ENCODE measurements at regions not wholly inside any gene's neighbourhood (a gene's known extent, or its start where the extent isn't known, plus 50 kb on each side); places are given as distances from the start of the nearest gene placed in this dataset.

DNA sequence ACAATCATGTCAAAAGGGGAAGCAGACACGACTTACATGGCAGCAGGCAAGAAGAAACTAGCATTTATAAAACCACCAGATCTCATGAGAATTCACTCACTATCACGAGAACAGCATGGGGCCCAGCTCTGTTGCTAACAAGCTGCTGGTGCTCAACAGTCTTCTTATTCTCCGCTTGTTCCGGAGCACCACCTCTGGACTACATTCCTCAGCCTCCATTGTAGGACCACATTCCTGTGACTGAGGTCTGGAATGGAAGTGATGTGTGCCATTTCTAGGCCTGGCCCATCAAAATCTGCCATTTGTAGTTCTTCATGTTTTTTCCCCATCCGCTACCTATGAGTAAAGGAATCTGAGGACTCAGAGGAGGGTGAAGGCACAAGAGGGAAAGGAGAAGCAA lies 111.5 kb upstream of the PTCHD1 start:
- no peak overlapping the region for H3K27ac ChIP-seq
- H3K27me3 ChIP-seq (ENCODE audit: low read depth): no peaks in the 10 kb centered on the region
- no peaks in the 10 kb centered on the region for H3K4me1 ChIP-seq
- H3K36me3 ChIP-seq: no peaks in the 10 kb centered on the region
- no peak overlapping the region for H3K4me3 ChIP-seq
- no peak for ATAC-seq
- TF ChIP-seq, protein P1, sequence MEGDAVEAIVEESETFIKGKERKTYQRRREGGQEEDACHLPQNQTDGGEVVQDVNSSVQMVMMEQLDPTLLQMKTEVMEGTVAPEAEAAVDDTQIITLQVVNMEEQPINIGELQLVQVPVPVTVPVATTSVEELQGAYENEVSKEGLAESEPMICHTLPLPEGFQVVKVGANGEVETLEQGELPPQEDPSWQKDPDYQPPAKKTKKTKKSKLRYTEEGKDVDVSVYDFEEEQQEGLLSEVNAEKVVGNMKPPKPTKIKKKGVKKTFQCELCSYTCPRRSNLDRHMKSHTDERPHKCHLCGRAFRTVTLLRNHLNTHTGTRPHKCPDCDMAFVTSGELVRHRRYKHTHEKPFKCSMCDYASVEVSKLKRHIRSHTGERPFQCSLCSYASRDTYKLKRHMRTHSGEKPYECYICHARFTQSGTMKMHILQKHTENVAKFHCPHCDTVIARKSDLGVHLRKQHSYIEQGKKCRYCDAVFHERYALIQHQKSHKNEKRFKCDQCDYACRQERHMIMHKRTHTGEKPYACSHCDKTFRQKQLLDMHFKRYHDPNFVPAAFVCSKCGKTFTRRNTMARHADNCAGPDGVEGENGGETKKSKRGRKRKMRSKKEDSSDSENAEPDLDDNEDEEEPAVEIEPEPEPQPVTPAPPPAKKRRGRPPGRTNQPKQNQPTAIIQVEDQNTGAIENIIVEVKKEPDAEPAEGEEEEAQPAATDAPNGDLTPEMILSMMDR (IDR thresholded peaks at IDR 0.05): no peak
- no peaks in the 10 kb centered on the region for H3K9me3 ChIP-seq
- DNase-seq: no peak
- intact Hi-C loops (cut with DNase I): no loop called here

DNA sequence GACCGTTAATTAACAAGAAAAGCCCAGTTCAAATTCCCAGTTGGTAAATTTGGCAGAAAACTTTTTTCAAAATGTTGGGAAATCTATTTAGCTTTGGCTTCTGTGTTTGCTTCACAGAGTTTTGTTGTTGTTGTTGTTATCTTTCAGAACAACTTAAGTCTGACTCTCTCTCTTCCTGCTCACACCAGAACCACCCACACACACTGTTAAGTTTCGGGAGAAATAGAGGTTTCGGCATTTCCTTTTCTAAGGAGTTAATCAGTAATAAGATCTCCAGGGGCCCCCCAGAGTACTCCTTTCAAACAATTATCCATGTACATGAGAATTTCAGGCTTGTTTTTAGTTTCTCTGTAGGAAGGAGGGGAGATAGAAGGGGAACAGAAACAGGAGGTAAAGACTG lies 106.2 kb upstream of the PTCHD1 start:
- intact Hi-C loops (cut with DNase I): no loop called here
- H3K4me1 ChIP-seq: no peaks in the 10 kb centered on the region
- DNase-seq (no peak), ATAC-seq (no peak)
- H3K27me3 ChIP-seq (ENCODE audit: low read depth): no peaks in the 10 kb centered on the region
- TF ChIP-seq, protein P1 (IDR thresholded peaks at IDR 0.05): no peak
- H3K27ac ChIP-seq: no peak overlapping the region
- no peak overlapping the region for H3K4me3 ChIP-seq
- H3K36me3 ChIP-seq: no peaks in the 10 kb centered on the region
- no peaks in the 10 kb centered on the region for H3K9me3 ChIP-seq

DNA sequence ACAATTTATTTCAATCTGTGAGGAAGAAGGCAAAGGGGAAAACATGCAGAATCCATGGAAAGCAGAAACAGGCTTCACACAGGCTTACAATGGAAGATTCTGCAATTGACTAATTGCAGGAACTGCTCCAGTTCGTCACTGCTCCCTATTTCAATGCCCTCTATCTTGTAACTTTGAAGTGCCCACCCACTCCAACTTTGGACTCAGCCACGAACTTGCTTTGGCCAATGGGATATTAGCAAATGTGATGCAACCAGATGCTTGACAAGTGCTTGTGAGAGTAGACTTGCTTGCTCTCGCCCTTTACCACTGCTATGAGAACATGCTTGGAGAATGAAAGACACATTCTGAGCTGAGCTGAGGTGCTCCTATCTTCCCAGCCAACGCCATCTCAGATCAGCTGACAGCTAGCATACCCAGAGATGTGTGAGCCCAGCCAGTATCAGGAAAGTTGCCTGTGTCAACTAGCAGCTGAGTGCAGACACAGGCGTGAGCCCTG lies 105.7 kb upstream of the PTCHD1 start:
- H3K4me1 ChIP-seq: no peaks in the 10 kb centered on the region
- TF ChIP-seq, protein P1 (IDR thresholded peaks at IDR 0.05): no peak
- peak; percentile 71 to 79 for ATAC-seq
- intact Hi-C loops (cut with DNase I): no loop called here
- H3K36me3 ChIP-seq: no peaks in the 10 kb centered on the region
- H3K27me3 ChIP-seq (ENCODE audit: low read depth): no peaks in the 10 kb centered on the region
- no peak overlapping the region for H3K4me3 ChIP-seq
- no peak overlapping the region for H3K27ac ChIP-seq
- DNase-seq: no peak
- no peaks in the 10 kb centered on the region for H3K9me3 ChIP-seq

DNA sequence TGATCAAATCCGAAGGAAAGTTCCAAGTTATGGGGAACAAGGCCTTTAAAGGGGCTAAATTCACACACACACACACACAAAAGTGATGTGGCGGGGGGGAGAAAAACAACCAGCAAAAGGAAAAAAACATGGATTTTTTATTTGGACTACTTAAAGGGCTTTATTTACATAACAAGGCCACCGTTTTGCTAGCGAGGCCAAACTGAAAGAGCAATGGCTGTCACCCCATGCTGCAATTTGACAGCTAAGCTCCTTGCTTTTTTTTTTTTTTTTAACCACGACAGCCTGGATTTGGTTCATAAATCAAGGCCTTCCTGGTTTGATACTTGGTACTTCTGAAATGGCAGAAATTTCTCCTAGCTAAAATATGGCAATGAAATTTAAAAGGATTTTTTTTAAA lies 99.6 kb upstream of the PTCHD1 start:
- TF ChIP-seq, protein P1 (IDR thresholded peaks at IDR 0.05): no peak
- no peaks in the 10 kb centered on the region for H3K36me3 ChIP-seq
- H3K27me3 ChIP-seq (ENCODE audit: low read depth): no peaks in the 10 kb centered on the region
- H3K9me3 ChIP-seq: no peaks in the 10 kb centered on the region
- intact Hi-C loops (cut with DNase I): no loop called here
- H3K4me3 ChIP-seq: no peak overlapping the region
- no peak overlapping the region for H3K27ac ChIP-seq
- H3K4me1 ChIP-seq: no peaks in the 10 kb centered on the region
- DNase-seq (no peak), ATAC-seq (no peak)

DNA sequence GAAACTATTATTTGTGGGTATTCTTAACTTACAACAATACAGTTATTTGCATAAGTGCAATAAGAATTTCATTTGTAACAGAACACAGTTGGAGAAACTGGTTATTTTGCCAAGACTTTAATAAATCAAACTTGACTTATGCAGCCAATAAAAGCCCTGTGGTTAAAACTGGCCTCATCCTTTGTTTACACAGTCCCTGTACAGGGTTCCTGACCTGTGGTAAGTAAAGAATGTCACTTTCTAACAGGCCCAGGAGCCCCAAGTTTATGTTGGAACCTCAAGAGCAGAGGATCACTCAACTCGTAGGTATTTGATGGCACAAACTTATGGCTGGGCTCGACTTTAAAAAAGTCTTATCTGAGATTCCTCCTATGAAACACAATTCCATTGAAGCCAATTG lies 88.6 kb upstream of the PTCHD1 start:
- Histone ChIP-seq H3K36me3 (no peaks in the 10 kb centered on the region), H3K4me3 (no peak overlapping the region), H3K27ac (no peak overlapping the region), H3K4me1 (no peaks in the 10 kb centered on the region), H3K9me3 (no peaks in the 10 kb centered on the region), H3K27me3 (ENCODE audit: low read depth) (no peaks in the 10 kb centered on the region)
- TF ChIP-seq, protein P1 (IDR thresholded peaks at IDR 0.05): no peak
- intact Hi-C loops (cut with DNase I): no loop called here
- no peak for DNase-seq
- ATAC-seq: no peak

DNA sequence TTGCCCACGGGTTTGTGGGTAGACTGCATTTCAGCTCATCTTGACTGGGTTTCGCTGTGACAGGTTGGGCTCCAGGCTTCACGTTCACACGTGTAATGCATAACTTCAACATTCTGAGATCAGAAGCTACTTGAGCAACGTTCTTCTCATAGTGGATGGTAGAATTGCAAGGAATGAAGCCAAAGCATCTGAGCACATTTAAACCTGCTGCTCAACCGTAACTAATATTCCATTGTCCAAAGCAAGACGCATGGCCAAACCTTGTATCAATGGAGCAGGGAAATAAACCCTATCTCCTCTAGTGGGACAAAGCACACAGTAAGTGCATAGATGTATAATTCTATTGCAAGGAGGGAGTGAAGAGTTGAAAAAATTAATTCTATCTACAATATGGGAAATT lies 86.5 kb upstream of the PTCHD1 start:
- no peak overlapping the region for H3K27ac ChIP-seq
- no peaks in the 10 kb centered on the region for H3K4me1 ChIP-seq
- no peak for DNase-seq
- no peaks in the 10 kb centered on the region for H3K9me3 ChIP-seq
- TF ChIP-seq, protein P1 (IDR thresholded peaks at IDR 0.05): no peak
- no peaks in the 10 kb centered on the region for H3K36me3 ChIP-seq
- intact Hi-C loops (cut with DNase I): no loop called here
- no peak overlapping the region for H3K4me3 ChIP-seq
- H3K27me3 ChIP-seq (ENCODE audit: low read depth): no peaks in the 10 kb centered on the region
- no peak for ATAC-seq
